Fibroblast of villous mesenchyme (primary cell): ENCODE measurements at regions not wholly inside any gene's neighbourhood (a gene's known extent, or its start where the extent isn't known, plus 50 kb on each side); places are given as distances from the start of the nearest gene placed in this dataset.

ENCODE experiments used
- DNase-seq: peaks from one replicate; pipeline ENCODE4 v3.0.0-alpha.2; 2010; ENCODE audit warnings: low read depth
- H3K4me3 ChIP-seq: 2 replicates; pipeline ENCODE4 v1.5.1; 2011; ENCODE audit warnings: low read depth, mild to moderate bottlenecking, low read length
- TF ChIP-seq, protein P1 (sequence below): IDR thresholded peaks from 2 replicates; pipeline ENCODE4 v1.5.1; 2012; ENCODE audit warnings: low read depth, mild to moderate bottlenecking, low read length; ENCODE audit not compliant: insufficient read depth

DNA sequence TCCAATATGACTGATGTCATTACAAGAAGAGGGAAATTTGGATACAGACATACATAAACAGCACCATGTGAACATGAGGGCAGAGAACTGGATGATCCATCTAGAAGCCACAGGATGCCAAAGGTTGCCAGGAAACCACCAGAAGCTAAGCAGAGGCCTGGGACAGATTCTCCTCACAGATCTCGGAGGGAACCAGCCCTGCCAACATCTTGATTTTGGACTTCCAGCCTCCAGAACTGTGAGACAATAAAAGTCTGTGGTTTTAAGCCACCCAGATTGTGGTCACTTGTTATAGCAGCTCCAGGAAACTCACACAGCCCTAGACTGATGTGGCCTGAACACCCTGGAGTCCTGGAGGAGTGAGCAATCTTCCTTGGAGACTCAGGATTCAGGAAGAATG lies 351.6 kb downstream of the EIPR1 start:
- H3K4me3 ChIP-seq = no peak overlapping the region
- TF ChIP-seq, protein P1, sequence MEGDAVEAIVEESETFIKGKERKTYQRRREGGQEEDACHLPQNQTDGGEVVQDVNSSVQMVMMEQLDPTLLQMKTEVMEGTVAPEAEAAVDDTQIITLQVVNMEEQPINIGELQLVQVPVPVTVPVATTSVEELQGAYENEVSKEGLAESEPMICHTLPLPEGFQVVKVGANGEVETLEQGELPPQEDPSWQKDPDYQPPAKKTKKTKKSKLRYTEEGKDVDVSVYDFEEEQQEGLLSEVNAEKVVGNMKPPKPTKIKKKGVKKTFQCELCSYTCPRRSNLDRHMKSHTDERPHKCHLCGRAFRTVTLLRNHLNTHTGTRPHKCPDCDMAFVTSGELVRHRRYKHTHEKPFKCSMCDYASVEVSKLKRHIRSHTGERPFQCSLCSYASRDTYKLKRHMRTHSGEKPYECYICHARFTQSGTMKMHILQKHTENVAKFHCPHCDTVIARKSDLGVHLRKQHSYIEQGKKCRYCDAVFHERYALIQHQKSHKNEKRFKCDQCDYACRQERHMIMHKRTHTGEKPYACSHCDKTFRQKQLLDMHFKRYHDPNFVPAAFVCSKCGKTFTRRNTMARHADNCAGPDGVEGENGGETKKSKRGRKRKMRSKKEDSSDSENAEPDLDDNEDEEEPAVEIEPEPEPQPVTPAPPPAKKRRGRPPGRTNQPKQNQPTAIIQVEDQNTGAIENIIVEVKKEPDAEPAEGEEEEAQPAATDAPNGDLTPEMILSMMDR = no peak
- DNase-seq = no peak

DNA sequence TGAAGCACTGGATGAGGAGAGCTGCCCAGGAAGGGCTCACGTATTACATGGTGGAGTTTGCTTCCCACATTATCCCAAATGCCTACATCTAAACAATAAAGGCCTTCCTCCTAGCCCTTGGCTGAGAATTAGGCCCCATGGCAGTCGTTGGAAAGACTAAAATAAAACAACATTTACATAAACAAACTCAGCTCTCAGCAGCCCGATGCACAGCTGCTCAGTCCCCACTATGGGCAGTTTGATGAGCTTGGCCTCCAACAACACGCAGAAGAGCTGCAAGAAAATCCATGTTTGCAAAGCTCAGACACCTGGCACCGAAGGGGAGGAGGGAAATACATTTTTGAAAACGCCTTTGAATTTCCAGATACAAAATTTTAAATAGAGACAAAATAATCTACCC lies 352.4 kb downstream of the EIPR1 start:
- DNase-seq = no peak
- H3K4me3 ChIP-seq = no peak overlapping the region
- TF ChIP-seq, protein P1 = no peak

DNA sequence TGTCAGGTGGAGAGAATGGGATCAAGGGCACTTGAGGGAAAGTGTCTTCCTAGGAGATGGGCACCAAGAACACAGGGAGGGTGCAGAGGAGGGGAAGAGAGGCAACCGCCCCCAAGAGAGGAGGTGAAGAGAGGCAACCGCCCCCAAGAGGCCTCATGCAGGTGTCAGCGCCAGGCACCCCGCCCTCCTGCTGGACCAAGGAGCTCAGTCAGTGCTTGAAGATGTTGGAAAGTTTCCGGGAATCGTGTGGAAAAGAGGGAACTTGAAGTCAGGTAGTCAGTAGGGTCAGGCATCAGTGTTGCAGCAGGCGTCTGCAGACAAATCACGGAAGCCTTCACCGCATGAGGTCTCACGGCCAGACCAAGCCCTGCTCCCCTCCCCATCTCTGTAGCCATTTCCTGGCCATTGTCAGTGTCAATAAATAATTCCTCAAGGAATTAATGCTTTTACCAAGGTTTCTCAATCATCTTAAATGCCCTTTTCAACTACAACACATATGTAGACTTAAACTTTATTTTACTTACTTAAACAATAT lies 353.1 kb downstream of the EIPR1 start:
- TF ChIP-seq, protein P1 = no peak
- H3K4me3 ChIP-seq = no peak overlapping the region
- DNase-seq = no peak

DNA sequence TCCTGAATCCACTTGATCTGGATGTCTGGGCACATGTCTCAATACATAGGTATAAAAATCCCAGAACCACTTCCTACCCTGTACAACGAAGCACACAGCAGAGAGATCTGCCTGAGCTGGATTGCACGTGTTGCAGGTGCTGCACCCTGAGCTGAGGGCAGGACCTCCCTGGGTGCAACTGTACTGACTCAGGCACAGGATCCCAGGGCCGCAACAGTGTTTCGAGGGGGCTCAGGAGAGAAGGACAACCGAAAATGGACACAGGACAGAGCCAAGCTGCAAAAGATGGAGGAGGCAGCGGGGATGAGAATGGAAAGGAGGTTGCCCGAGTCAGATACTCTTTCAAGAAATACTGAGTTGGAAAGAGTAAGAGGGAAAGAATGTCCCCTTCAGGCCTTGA lies 354.1 kb downstream of the EIPR1 start:
- H3K4me3 ChIP-seq = no peak overlapping the region
- no peak for DNase-seq
- TF ChIP-seq, protein P1 = no peak

DNA sequence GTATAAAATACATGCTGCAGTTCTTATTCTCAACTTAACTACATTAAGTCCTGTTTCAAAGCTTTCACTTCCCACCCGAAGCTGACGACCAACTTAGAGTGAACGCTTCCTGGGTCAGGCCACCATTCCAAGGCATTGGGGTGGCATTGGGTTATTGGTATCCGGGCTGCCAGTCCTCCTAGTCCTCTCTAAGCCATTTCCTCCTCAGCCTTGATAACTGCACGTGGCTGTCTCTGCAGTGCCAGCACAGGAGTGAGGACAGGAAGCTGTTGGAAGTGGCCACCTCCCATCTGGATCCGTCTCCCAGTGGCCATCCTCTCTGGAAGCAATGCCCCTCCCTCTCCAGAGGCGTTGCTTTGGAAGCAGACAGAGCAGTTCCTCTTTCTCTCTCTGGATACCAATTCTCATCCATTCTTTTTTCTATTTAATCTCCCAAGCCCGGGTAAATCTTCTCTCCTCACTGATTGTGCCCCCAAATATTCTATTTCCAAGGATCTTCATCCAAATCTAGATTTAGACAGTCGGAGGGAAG lies 354.7 kb downstream of the EIPR1 start:
- H3K4me3 ChIP-seq = no peak overlapping the region
- TF ChIP-seq, protein P1 = no peak
- no peak for DNase-seq

DNA sequence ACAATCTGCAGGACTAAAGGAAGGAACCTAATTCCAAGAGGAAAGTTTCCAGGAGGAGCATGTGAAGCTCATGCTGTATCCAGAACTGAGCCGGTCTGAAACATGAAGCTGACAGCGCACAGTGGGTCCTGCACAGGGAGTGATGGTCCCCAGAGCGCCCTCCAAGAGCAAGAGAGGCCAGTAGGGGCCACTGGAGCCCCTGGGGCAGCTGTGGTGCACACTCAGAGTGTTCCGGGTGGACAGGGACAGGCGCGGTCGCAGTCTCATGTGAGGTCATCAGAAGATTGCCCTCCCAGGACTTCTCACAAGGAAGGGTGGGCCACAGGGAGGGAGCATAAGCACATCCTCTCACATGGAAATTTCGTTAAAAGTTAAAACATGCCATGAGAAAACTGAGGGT lies 355.9 kb downstream of the EIPR1 start:
- TF ChIP-seq, protein P1 = no peak
- no peak for DNase-seq
- no peak overlapping the region for H3K4me3 ChIP-seq

DNA sequence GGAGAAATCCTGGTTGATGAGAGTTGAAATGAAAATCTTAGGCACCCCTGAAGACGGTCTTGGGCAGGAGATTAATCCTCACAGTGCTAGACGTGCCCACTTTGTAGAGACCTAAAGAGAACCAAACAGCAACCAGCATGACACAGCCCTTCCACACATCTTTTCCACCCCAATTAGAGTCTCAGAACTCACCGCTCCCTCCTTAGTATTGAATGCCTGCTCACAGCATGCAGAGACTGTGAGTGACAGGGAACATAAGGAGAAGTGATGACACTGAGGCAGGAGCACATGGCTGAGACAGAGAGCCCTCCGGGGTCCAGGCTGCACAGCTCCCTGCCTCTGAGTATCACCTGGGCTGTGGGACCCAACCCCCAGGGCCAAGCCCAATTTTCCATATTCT lies 367.6 kb downstream of the EIPR1 start:
- no peak overlapping the region for H3K4me3 ChIP-seq
- DNase-seq = no peak
- TF ChIP-seq, protein P1 = no peak
